Neural cell (in vitro differentiated cells): ENCODE measurements at regions not wholly inside any gene's neighbourhood (a gene's known extent, or its start where the extent isn't known, plus 50 kb on each side); places are given as distances from the start of the nearest gene placed in this dataset.

Source experiments
- CTCF ChIP-seq: fragments of 450-650 bp; IDR thresholded peaks from 2 replicates; pipeline ENCODE4 v1.5.1; 2014; ENCODE audit warnings: antibody characterized with exemption, mild to moderate bottlenecking, moderate library complexity; ENCODE audit not compliant: poor library complexity, severe bottlenecking
- EZH2 ChIP-seq: fragments of 200-600, 300-800 bp; shearing (Covaris generic), sonication (generic); IDR thresholded peaks from 2 replicates; pipeline ENCODE4 v1.6.1; 2014; ENCODE audit warnings: antibody characterized with exemption, low read length, borderline replicate concordance, mild to moderate bottlenecking; ENCODE audit not compliant: insufficient read depth, poor library complexity, severe bottlenecking
- MXI1 ChIP-seq: fragments of 450-650 bp; conservative IDR thresholded peaks from 2 replicates; pipeline ENCODE4 v1.6.1; 2014; ENCODE audit warnings: antibody characterized with exemption, mild to moderate bottlenecking; ENCODE audit not compliant: poor library complexity, severe bottlenecking
- RAD21 ChIP-seq: fragments of 450-650 bp; conservative IDR thresholded peaks from 2 replicates; pipeline ENCODE4 v1.6.1; 2014; ENCODE audit warnings: antibody characterized with exemption, mild to moderate bottlenecking, moderate library complexity
- REST ChIP-seq: IDR thresholded peaks from 2 replicates; pipeline ENCODE4 v1.6.1; 2012; ENCODE audit warnings: borderline replicate concordance

GRCh38 chr11:91828901-91829300 is 395.7 kb upstream of the FAT3 start:
- no peak for TF ChIP-seq CTCF
- no peak for TF ChIP-seq REST
- TF ChIP-seq EZH2 = no peak
- TF ChIP-seq RAD21 = no peak
- TF ChIP-seq MXI1 = no peak
